GM18858 (cell line): ENCODE measurements at regions not wholly inside any gene's neighbourhood (a gene's known extent, or its start where the extent isn't known, plus 50 kb on each side); places are given as distances from the start of the nearest gene placed in this dataset.

Experiments
- ATAC-seq: cut with Tn5 transposase; IDR thresholded peaks from one replicate; pipeline ENCODE4 v1.9.1; 2021; ENCODE audit not compliant: unreplicated experiment

- ATAC-seq, result no peak
Measured at GRCh38 chr1:94599095-94599813, 57.7 kb upstream of the F3 start.

DNA sequence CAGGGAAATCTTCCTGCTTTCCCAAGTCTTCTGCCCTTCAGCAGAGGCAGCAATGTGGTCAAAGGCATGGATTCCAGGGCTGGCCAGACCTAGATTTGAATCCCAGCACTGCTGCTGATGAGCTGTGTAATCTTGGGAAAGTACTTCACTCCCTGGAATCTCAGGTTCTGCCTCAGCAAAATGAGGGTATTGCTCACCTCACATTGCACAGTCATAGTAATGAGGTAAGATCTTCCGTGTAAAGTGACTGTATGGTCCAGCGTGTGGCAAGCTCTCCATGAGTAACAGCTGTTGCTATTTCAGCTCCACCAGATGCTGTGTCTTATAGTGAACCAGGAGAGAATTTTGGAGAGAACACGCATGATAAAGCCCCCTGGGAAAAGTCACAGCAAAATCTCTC is 56.1 kb upstream of the F3 start:
- ATAC-seq, result no peak

GRCh38 chr1:94596260-94596659 is 54.7 kb upstream of the F3 start:
- ATAC-seq, result no peak

DNA sequence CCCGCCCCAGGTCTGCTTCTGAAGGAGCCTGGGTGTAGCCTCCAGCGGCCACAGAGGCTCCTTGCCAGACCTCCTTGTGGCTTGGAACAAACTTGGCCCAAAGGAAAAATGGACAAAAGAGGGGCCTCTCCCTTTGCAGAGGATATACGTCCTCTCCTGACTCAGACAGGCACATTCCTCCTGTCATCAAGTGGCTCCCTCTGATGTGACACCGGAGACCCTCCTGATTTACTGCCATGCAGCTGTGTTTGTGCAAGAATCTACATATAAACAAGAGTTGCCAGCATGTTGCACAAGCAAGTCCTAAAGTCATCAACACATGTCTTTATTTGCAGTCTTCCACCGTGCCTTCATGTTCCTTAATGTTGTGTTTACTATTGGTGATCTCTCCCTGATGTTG is 54.1 kb upstream of the F3 start:
- no peak for ATAC-seq

DNA sequence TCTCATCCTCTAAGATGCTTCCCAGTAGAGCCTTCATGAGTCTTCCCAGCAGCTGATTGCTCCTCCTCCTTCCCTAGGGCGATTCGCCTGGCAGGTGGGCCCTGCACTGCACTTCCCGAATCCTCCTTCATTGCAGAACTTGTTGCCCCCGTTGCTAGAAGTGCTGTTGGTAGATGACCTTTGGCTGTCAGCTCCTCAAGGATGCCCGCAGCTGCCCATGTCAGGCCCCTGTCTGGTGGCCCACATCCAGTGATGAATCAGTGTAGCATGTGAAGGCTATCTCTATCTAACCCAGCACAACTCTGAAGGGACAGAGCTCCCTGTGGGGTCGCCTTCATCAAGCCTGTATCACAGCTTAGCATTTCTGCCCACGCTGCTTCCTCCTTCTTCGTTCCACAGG is 52.1 kb upstream of the F3 start:
- no peak for ATAC-seq

- no peak for ATAC-seq
Measured at GRCh38 chr1:94592571-94592920, 51.0 kb upstream of the F3 start.

- ATAC-seq, result no peak
Measured at GRCh38 chr1:94591823-94592570, 50.4 kb upstream of the F3 start.
